ENCODE measurements at regions not wholly inside any gene's neighbourhood (a gene's known extent, or its start where the extent isn't known, plus 50 kb on each side); places are given as distances from the start of the nearest gene placed in this dataset.

- DNase-seq (ENCODE audit: low spot score), result no peak
Observed at GRCh38 chr12:130017591-130018449, 114.0 kb upstream of the TMEM132D start.

- DNase-seq (ENCODE audit: low spot score), result no peak
Observed at GRCh38 chr12:130018614-130019013, 114.8 kb upstream of the TMEM132D start.

GRCh38 chr12:130026608-130027176, 122.9 kb upstream of the TMEM132D start:
- DNase-seq (ENCODE audit: low spot score), result peak; percentile 60

- DNase-seq (ENCODE audit: low spot score), result no peak
Observed at GRCh38 chr12:130027798-130028197, 124.0 kb upstream of the TMEM132D start.

- no peak for DNase-seq (ENCODE audit: low spot score)
Observed at GRCh38 chr12:130029151-130029550, 125.3 kb upstream of the TMEM132D start.

- no peak for DNase-seq (ENCODE audit: low spot score)
Observed at GRCh38 chr12:130031041-130031440, 127.2 kb upstream of the TMEM132D start.

GRCh38 chr12:130031571-130032189, 127.9 kb upstream of the TMEM132D start:
- peak; percentile 76 for DNase-seq (ENCODE audit: low spot score)

GRCh38 chr12:130041983-130042812, 120.1 kb upstream of the FZD10 start:
- DNase-seq (ENCODE audit: low spot score), result no peak

GRCh38 chr12:130043685-130044406, 118.4 kb upstream of the FZD10 start:
- DNase-seq (ENCODE audit: low spot score), result no peak

- no peak for DNase-seq (ENCODE audit: low spot score)
Observed at GRCh38 chr12:130044991-130045621, 117.2 kb upstream of the FZD10 start.

GRCh38 chr12:130049666-130050065, 112.6 kb upstream of the FZD10 start:
- no peak for DNase-seq (ENCODE audit: low spot score)

- no peak for DNase-seq (ENCODE audit: low spot score)
Observed at GRCh38 chr12:130051900-130052299, 110.4 kb upstream of the FZD10 start.

- DNase-seq (ENCODE audit: low spot score), result no peak
Observed at GRCh38 chr12:130053651-130054069, 108.6 kb upstream of the FZD10 start.

GRCh38 chr12:130054803-130055202, 107.5 kb upstream of the FZD10 start:
- no peak for DNase-seq (ENCODE audit: low spot score)

- DNase-seq (ENCODE audit: low spot score), result no peak
Observed at GRCh38 chr12:130058926-130059472, 103.3 kb upstream of the FZD10 start.

- no peak for DNase-seq (ENCODE audit: low spot score)
Observed at GRCh38 chr12:130063866-130064265, 98.4 kb upstream of the FZD10 start.

GRCh38 chr12:130064999-130065398, 97.3 kb upstream of the FZD10 start:
- no peak for DNase-seq (ENCODE audit: low spot score)

- no peak for DNase-seq (ENCODE audit: low spot score)
Observed at GRCh38 chr12:130066742-130067141, 95.5 kb upstream of the FZD10 start.

- DNase-seq (ENCODE audit: low spot score), result no peak
Observed at GRCh38 chr12:130068741-130069140, 93.5 kb upstream of the FZD10 start.

- DNase-seq (ENCODE audit: low spot score), result peak; percentile 34
Observed at GRCh38 chr12:130070126-130070611, 92.1 kb upstream of the FZD10 start.

GRCh38 chr12:130073721-130074120, 88.5 kb upstream of the FZD10 start:
- no peak for DNase-seq (ENCODE audit: low spot score)

Measured in NAMALWA (cell line).